H7 (cell line): ENCODE measurements at regions not wholly inside any gene's neighbourhood (a gene's known extent, or its start where the extent isn't known, plus 50 kb on each side); places are given as distances from the start of the nearest gene placed in this dataset.

ENCODE experiments used
- DNase-seq: peaks from one replicate; pipeline ENCODE4 v3.0.0; 2012
- H3K27me3 ChIP-seq: 2 replicates; pipeline ENCODE4 v1.6.0; 2011; ENCODE audit warnings: mild to moderate bottlenecking, low read length; ENCODE audit not compliant: control insufficient read depth, insufficient read depth
- H3K36me3 ChIP-seq: replicated peaks from 2 replicates; pipeline ENCODE4 v1.5.1; 2011; ENCODE audit warnings: low read length; ENCODE audit not compliant: control insufficient read depth, insufficient read depth
- H3K4me3 ChIP-seq: 2 replicates; pipeline ENCODE4 v1.5.1; 2011; ENCODE audit warnings: low read depth, mild to moderate bottlenecking, control low read depth, low read length, moderate library complexity; ENCODE audit not compliant: insufficient read depth

- H3K4me3 ChIP-seq = no peak overlapping the region
Observed at GRCh38 chr6:105784179-105784578, 302.0 kb upstream of the PRDM1 start.

DNA sequence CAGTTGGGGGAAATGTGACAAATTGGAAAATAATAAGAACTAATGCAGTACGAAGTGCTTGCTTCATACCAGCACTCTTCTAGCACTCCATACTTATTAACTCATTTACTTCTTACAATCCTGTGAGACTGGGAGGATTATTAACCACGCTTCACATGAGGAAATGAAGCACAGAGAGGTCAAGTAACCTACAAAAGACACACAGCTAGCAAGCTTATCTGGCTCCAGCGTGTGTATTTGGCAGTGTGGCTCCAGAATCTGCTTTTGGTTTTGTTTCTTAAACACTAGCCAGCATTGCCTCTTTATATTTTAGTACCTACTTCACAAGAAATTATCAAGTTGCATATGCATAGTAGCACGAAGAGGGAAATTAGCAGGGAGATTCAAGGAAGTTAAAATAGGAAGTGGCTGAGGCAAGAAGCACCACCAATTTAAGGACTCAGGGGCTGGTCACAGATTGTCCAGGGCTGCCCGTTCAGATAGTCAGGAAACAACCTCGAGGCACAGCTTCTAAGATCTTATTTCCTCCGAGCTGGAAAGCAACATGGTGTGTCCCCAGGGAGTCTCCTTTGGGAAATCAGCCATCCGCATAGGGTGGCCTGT lies 302.7 kb upstream of the PRDM1 start:
- Histone ChIP-seq H3K4me3 (no peak overlapping the region), H3K27me3 (no peaks in the 10 kb centered on the region), H3K36me3 (no peaks in the 10 kb centered on the region)
- DNase-seq = no peak

More at GRCh38 chr6:105784179-105784578, 302.0 kb upstream of the PRDM1 start:
- Histone ChIP-seq H3K27me3 (no peaks in the 10 kb centered on the region), H3K36me3 (no peaks in the 10 kb centered on the region)
- no peak for DNase-seq

DNA sequence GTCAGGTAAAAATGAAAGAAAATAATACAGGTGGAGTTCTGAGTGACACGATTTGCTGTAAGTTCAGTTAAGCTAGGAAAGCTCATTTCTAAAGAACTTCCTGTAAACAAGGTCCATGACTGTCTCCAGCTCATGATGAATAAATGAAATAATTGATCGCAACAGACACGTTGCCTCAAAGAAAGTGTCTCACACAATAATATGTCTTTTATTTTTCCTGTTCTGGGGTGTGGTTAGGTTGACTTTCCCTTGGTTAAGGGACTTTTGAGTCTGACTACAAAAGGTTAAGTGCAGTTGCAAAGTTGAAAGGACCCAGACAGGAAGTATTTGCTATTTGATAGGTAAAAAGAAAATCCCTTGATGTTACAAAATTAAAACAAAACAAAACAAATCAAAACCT lies 304.2 kb upstream of the PRDM1 start:
- H3K27me3 ChIP-seq = no peaks in the 10 kb centered on the region
- H3K36me3 ChIP-seq = no peaks in the 10 kb centered on the region
- no peak for DNase-seq
- no peak overlapping the region for H3K4me3 ChIP-seq

DNA sequence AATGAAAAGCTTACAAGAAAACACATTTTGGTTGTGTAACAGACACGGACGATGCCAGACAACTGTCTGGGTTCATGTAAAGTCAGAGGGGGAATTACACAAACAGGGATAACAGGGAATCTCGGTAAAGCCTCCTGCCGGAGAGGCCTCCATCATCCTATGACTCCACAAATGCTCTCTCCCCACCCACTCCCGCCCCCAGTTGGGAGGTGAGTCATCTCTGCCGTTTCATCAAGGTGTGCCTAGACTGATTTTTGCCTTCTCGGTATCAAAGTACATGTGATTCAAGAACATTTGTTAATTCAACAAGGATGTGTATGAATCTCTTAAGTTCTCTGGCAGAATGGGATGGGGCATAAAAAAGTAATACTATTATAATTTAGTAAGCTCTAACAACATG lies 304.9 kb upstream of the PRDM1 start:
- no peaks in the 10 kb centered on the region for H3K36me3 ChIP-seq

GRCh38 chr6:105780146-105780860 lies 305.8 kb upstream of the PRDM1 start:
- DNase-seq = no peak
- no peak overlapping the region for H3K4me3 ChIP-seq
- H3K36me3 ChIP-seq = no peaks in the 10 kb centered on the region
- H3K27me3 ChIP-seq = no peaks in the 10 kb centered on the region

More for the DNA sequence above, 304.9 kb upstream of the PRDM1 start:
- H3K4me3 ChIP-seq = no peak overlapping the region
- no peak for DNase-seq
- H3K27me3 ChIP-seq = no peaks in the 10 kb centered on the region

DNA sequence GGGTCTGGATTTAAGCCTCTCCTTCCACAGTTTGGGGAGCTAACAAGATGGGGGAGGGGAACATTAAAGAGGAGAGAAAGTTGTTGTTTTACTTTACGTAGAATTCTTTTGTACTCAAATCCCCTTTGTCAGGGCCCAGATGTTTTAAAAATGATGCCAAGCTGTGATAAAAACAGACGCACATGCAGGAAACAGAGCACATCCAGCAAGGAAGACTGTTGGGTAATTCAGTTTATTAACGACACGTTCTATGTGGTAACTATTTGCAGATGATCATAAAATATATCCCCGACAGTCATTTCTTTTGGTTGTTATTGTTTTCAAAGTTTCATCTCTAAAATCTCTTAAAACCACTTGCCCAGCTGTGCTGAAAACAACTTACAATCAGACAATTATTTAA lies 307.0 kb upstream of the PRDM1 start:
- Histone ChIP-seq H3K27me3 (no peaks in the 10 kb centered on the region), H3K4me3 (no peak overlapping the region), H3K36me3 (no peaks in the 10 kb centered on the region)
- DNase-seq = no peak

- Histone ChIP-seq H3K4me3 (no peak overlapping the region), H3K36me3 (no peaks in the 10 kb centered on the region), H3K27me3 (no peaks in the 10 kb centered on the region)
- DNase-seq = no peak
Observed at GRCh38 chr6:105775095-105775494, 311.0 kb upstream of the PRDM1 start.

- Histone ChIP-seq H3K4me3 (no peak overlapping the region), H3K36me3 (no peaks in the 10 kb centered on the region), H3K27me3 (no peaks in the 10 kb centered on the region)
- no peak for DNase-seq
Observed at GRCh38 chr6:105774247-105774646, 311.9 kb upstream of the PRDM1 start.

DNA sequence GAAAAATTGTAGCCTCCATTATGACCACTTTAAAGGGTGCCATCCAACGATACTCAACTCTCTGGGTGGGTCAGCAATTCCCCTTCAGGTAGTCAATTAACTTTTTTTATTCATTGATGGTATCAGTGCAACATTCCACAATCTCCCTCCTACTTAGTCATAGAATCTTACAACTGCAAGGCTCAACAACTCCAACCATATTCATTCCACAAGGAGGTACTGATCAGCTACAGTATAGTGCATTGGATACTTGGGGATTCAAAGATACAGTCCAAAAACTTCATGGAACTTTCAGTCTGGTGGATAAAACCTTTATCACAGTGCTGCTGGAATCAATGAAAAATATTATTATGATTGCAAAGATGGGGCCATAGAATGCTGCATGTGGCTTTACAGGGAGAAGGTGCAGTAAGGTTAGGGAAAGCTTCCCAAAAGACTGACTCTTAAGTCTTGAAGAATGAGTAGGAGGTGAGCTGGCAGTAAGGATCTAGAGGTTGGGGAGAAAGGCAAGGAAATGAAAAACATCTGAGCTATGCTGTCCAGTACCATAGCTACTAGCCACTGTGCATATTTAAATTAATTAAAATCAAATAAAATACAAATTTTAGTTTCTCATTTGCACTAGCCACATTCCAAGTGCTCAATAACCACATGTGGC lies 314.7 kb upstream of the PRDM1 start:
- Histone ChIP-seq H3K4me3 (no peak overlapping the region), H3K36me3 (no peaks in the 10 kb centered on the region), H3K27me3 (no peaks in the 10 kb centered on the region)
- DNase-seq = no peak

GRCh38 chr6:105769987-105770386 lies 316.1 kb upstream of the PRDM1 start:
- Histone ChIP-seq H3K27me3 (no peaks in the 10 kb centered on the region), H3K36me3 (no peaks in the 10 kb centered on the region), H3K4me3 (no peak overlapping the region)
- no peak for DNase-seq

GRCh38 chr6:105769197-105769596 lies 316.9 kb upstream of the PRDM1 start:
- no peaks in the 10 kb centered on the region for H3K36me3 ChIP-seq
- H3K4me3 ChIP-seq = no peak overlapping the region
- no peak for DNase-seq

DNA sequence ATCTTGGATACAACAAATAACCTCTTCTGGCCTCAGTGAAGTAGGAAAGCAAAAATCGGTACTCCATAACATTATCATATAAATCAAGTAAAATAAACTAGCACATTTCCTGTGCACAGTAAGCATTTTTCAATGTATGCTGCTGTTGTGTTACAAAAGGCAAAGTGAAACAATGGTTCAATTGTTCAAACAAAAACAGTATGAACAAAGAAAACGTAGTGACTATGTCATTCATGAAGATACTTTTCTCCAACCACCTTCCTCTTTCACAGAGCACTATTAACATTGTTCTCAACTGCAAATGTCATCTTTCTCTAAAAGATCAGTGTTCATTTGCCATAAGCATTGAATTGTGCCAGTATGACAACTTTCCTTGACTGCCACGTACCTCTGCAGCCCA lies 318.6 kb upstream of the PRDM1 start:
- Histone ChIP-seq H3K27me3 (no peaks in the 10 kb centered on the region), H3K36me3 (no peaks in the 10 kb centered on the region), H3K4me3 (no peak overlapping the region)
- no peak for DNase-seq

More at GRCh38 chr6:105769197-105769596, 316.9 kb upstream of the PRDM1 start:
- H3K27me3 ChIP-seq = no peaks in the 10 kb centered on the region

DNA sequence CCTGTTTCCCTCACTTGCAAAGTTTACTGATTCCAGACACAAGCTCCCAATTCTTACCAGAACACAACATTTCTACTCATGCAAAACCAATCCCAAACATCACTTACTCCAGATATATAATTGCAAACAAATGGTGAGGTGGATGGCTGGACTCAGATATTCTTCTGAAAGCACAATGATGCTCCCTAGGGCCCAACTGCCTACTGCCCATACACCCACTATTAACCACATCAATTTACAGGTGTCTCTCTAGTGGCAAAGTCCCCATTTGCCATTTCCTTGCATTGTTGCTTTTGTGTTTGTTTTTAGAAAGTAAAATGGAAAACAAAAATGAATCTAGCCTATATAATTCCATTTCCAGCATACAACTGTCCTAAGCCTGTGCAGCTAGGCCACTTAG lies 320.9 kb upstream of the PRDM1 start:
- H3K4me3 ChIP-seq = no peak overlapping the region
- H3K36me3 ChIP-seq = no peaks in the 10 kb centered on the region
- H3K27me3 ChIP-seq = no peaks in the 10 kb centered on the region
- no peak for DNase-seq

DNA sequence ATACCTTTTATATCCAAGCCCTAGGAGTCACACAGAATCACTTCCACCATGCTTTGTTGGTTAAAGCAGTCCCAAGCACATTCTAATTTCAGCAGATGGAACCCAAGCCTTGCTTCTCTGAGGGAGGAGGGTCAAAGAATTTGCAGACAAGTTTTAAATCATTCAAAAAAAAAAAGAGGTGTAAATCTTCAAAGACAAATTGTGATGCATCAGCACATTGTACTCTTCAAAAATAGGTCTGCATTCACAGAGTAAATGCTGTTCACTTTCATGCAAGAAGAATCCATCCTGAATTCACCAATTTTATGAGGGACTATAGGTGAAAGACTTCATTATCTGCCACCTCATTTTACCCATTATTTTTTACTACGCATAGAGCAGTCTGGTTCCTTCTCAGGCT lies 321.8 kb upstream of the PRDM1 start:
- Histone ChIP-seq H3K27me3 (no peaks in the 10 kb centered on the region), H3K4me3 (no peak overlapping the region), H3K36me3 (no peaks in the 10 kb centered on the region)
- DNase-seq = no peak

- no peak overlapping the region for H3K4me3 ChIP-seq
- H3K27me3 ChIP-seq = no peaks in the 10 kb centered on the region
- H3K36me3 ChIP-seq = no peaks in the 10 kb centered on the region
- no peak for DNase-seq
Observed at GRCh38 chr6:105763866-105764265, 322.3 kb upstream of the PRDM1 start.
